ENCODE measurements at regions not wholly inside any gene's neighbourhood (a gene's known extent, or its start where the extent isn't known, plus 50 kb on each side); places are given as distances from the start of the nearest gene placed in this dataset.

DNA sequence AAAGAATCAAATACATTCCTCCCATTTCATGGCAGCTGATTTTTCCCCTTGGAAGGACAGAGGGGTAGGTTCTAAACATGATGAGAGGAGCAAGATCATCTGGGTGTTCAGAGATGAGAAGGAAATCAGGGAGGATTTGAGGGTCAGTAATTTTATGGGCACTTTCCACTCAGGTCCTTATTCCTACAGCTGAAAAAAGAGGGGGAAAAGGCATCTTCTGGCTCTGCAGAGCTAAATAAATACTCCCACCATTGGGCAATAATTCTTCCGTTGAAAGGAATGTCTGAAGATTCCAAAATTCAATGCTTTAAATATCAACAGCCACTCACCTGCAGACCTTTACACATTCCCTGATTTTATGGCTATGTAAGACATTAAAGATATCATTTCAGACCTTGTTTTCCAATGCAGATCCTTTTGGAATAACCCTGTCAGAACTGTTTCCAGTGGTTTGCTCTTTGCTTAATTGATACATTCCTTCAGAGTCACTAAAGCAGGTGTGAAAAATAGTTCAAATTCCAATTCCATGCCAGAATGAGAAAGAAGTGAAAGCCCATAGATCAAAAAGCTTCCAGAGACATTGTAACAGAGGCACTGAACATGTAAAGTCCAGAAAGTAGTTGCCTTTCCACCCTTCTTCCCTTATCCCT lies 233.3 kb upstream of the KRR1 start:
- TF ChIP-seq SP2 (IDR thresholded peaks at IDR 0.05; ENCODE audit: extremely low read depth, low read depth, low read length, poor library complexity, severe bottlenecking) (no peak), MAFK (IDR thresholded peaks at IDR 0.05; ENCODE audit: low read length) (no peak), BRD4 (IDR thresholded peaks at IDR 0.05) (no peak), ZKSCAN1 (IDR thresholded peaks at IDR 0.05; ENCODE audit: low read depth, low read length) (no peak), SIRT6 (IDR thresholded peaks at IDR 0.05; ENCODE audit: low read depth, low read length) (no peak), ARNT (IDR thresholded peaks at IDR 0.05) (no peak), POLR2A (conservative IDR thresholded peaks at IDR 0.05) (no peak), DPF2 (IDR thresholded peaks at IDR 0.05) (no peak)
- TF ChIP-seq, protein P1, sequence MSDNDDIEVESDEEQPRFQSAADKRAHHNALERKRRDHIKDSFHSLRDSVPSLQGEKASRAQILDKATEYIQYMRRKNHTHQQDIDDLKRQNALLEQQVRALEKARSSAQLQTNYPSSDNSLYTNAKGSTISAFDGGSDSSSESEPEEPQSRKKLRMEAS (CRISPR knock-in tag; IDR thresholded peaks at IDR 0.05), result no peak
- TF ChIP-seq, protein P2, sequence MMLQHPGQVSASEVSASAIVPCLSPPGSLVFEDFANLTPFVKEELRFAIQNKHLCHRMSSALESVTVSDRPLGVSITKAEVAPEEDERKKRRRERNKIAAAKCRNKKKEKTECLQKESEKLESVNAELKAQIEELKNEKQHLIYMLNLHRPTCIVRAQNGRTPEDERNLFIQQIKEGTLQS (IDR thresholded peaks at IDR 0.05), result no peak
- TF ChIP-seq, protein P2 (CRISPR knock-in tag; conservative IDR thresholded peaks at IDR 0.05), result no peak
